GM23338 (cell line): ENCODE measurements at regions not wholly inside any gene's neighbourhood (a gene's known extent, or its start where the extent isn't known, plus 50 kb on each side); places are given as distances from the start of the nearest gene placed in this dataset.
"Not testable (repeated sequence)": the region's sequence is repeated elsewhere in the genome, so short reads cannot be mapped to it uniquely, and the experiment has no call there.

Experiments
- CREB1 ChIP-seq: fragments of 250-450 bp; sonication (Bioruptor Pico); IDR thresholded peaks from 2 replicates; pipeline ENCODE4 v1.5.0; 2020; ENCODE audit warnings: low read depth, mild to moderate bottlenecking, moderate library complexity
- CTCF ChIP-seq, 2 experiments: fragments of 200-600 bp in 1 of 2; sonication (generic) in 1 of 2; conservative IDR thresholded peaks; 2 replicates each; pipeline versions ENCODE4 v1.5.1 to v1.6.1; 2016 to 2017; ENCODE audit warnings: antibody characterized with exemption in 2 of 2, low read depth in 2 of 2, mild to moderate bottlenecking in 2 of 2, moderate library complexity in 1 of 2
- ETS1 ChIP-seq: IDR thresholded peaks from 2 replicates; pipeline ENCODE4 v1.6.1; 2016; ENCODE audit warnings: antibody characterized with exemption
- EZH2 ChIP-seq: fragments of 200-600 bp; sonication (generic); IDR thresholded peaks from one replicate; pipeline ENCODE4 v1.8.0; 2017; ENCODE audit warnings: antibody characterized with exemption, mild to moderate bottlenecking, low read depth; ENCODE audit not compliant: unreplicated experiment
- EZH2phosphoT487 ChIP-seq: fragments of 200-600 bp; sonication (generic); IDR thresholded peaks from one replicate; pipeline ENCODE4 v1.8.1; 2018; ENCODE audit warnings: antibody characterized with exemption; ENCODE audit not compliant: unreplicated experiment
- JUNB ChIP-seq: IDR thresholded peaks from one replicate; pipeline ENCODE4 v1.6.1; 2016; ENCODE audit warnings: antibody characterized with exemption; ENCODE audit not compliant: unreplicated experiment
- NANOG ChIP-seq: IDR thresholded peaks from 2 replicates; pipeline ENCODE4 v1.6.1; 2016; ENCODE audit warnings: antibody characterized with exemption, borderline replicate concordance
- POLR2AphosphoS5 ChIP-seq: IDR thresholded peaks from 2 replicates; pipeline ENCODE4 v1.6.1; 2016; ENCODE audit warnings: antibody characterized with exemption, low read depth
- REST ChIP-seq: IDR thresholded peaks from one replicate; pipeline ENCODE4 v1.6.1; 2018; ENCODE audit warnings: antibody characterized with exemption; ENCODE audit not compliant: unreplicated experiment
- ZNF114 ChIP-seq: fragments of 250-450 bp; sonication (Bioruptor Pico); IDR thresholded peaks from 2 replicates; pipeline ENCODE4 v1.5.0; 2020; ENCODE audit warnings: mild to moderate bottlenecking, moderate library complexity
- ZNF331 ChIP-seq: fragments of 250-450 bp; sonication (Bioruptor Pico); IDR thresholded peaks from 2 replicates; pipeline ENCODE4 v1.5.0; 2020; ENCODE audit warnings: low read depth, mild to moderate bottlenecking, moderate library complexity
- ZNF462 ChIP-seq: fragments of 250-450 bp; sonication (Bioruptor Pico); IDR thresholded peaks from 2 replicates; pipeline ENCODE4 v1.5.0; 2020; ENCODE audit warnings: mild to moderate bottlenecking, moderate library complexity

- TF ChIP-seq CTCF (conservative IDR thresholded peaks at IDR 0.05; ENCODE audit: low read depth in 2 of 2); ZNF114 (CRISPR knock-in tag); REST; POLR2AphosphoS5; EZH2; ZNF462 (CRISPR knock-in tag); JUNB; EZH2phosphoT487; CREB1 (CRISPR knock-in tag); ETS1; ZNF331 (CRISPR knock-in tag); NANOG: not testable (repeated sequence)
Observed at GRCh38 chr4:4099610-4100009, 127.1 kb downstream of the OTOP1 start.
